ENCODE measurements at regions not wholly inside any gene's neighbourhood (a gene's known extent, or its start where the extent isn't known, plus 50 kb on each side); places are given as distances from the start of the nearest gene placed in this dataset.
A peak's percentile ranks its signal among the peaks of the same experiment; 100 is the strongest.

DNA sequence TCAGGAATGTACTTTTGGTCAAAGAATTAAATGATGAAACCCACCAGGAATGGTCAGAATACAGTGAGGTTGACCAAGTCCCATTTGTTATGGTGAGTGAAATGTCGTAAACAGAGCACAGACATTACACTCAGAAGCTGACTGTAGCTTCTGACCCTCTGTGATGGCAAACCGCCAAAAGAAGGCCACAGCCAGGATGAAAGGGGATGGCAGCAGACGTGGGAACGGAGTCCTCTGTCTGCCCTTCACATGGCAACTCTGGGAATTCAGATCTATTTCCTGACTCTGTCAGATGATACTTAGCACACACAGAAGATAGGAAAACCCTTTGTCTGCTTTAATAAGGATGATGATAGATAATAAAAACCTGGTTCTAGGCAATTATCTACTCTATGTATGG, 757.1 kb downstream of the SORCS3 start:
- no peak for ATAC-seq (ENCODE audit: insufficient read depth, low FRiP score)
- peak; percentile 12 to 36 (median 23) for DNase-seq

DNA sequence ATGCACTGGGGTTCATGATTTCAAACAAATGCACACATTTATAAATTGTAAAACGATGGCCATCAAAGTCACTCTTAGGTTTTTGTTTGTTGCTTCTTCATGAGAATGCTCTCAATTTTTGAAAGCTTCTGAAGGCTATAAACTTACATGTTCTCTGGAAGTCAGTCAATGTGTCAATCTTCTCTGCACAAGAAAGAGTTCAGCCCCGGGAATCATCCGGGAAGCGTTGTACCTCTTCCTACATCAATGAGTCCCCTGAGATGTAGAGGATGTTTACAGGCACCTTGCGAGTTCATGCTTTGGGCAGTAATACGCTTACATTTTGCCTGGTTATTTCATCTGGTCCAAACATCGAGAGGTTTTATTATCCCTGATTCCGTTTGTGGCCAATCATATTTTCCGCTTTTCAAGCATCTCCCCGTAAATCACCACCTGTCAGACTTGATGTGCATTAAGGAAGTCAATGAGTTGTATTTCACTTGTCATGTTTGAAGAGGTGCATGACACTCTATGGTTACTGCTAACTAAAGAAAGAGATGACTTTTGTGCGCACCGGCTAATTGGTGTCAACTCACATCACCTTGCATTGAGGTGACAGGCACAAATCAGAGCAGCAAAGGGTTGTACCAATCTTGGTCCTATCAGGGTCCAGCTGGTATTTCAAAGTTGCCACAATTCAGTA, 750.7 kb downstream of the SORCS3 start:
- TF ChIP-seq, protein P1, sequence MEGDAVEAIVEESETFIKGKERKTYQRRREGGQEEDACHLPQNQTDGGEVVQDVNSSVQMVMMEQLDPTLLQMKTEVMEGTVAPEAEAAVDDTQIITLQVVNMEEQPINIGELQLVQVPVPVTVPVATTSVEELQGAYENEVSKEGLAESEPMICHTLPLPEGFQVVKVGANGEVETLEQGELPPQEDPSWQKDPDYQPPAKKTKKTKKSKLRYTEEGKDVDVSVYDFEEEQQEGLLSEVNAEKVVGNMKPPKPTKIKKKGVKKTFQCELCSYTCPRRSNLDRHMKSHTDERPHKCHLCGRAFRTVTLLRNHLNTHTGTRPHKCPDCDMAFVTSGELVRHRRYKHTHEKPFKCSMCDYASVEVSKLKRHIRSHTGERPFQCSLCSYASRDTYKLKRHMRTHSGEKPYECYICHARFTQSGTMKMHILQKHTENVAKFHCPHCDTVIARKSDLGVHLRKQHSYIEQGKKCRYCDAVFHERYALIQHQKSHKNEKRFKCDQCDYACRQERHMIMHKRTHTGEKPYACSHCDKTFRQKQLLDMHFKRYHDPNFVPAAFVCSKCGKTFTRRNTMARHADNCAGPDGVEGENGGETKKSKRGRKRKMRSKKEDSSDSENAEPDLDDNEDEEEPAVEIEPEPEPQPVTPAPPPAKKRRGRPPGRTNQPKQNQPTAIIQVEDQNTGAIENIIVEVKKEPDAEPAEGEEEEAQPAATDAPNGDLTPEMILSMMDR (IDR thresholded peaks at IDR 0.05; ENCODE audit: control extremely low read depth, extremely low read depth): no peak
- DNase-seq (no peak), ATAC-seq (ENCODE audit: insufficient read depth, low FRiP score) (no peak)
- Histone ChIP-seq H3K4me3 (no peak overlapping the region), H3K4me1 (ENCODE audit: control insufficient read depth in 5 of 5, insufficient read depth in 5 of 5, low read length in 5 of 5) (no peaks in the 10 kb centered on the region), H3K36me3 (ENCODE audit: control insufficient read depth in 4 of 4, insufficient read depth in 4 of 4, low read length in 4 of 4) (no peaks in the 10 kb centered on the region), H3K9me3 (ENCODE audit: control insufficient read depth in 4 of 4, insufficient read depth in 3 of 4, low read length in 3 of 4) (no peaks in the 10 kb centered on the region), H3K27me3 (ENCODE audit: control insufficient read depth in 3 of 3, insufficient read depth in 3 of 3, low read length in 2 of 3) (no peaks in the 10 kb centered on the region), H3K27ac (ENCODE audit: low read depth in 1 of 2, low read length in 1 of 2) (no peak overlapping the region), H3K9ac (ENCODE audit: insufficient read depth in 1 of 2, low read length in 2 of 2) (no peak overlapping the region)
- 87 to 90% methylated on average over 12 of the region's 12 CpGs for WGBS, 2 donors

More for the DNA sequence above, 757.1 kb downstream of the SORCS3 start:
- H3K27ac ChIP-seq (ENCODE audit: low read depth in 1 of 2, low read length in 1 of 2): no peak overlapping the region
- WGBS, 2 donors: 48 to 54% methylated on average over 4 of the region's 4 CpGs
- H3K9me3 ChIP-seq (ENCODE audit: control insufficient read depth in 4 of 4, insufficient read depth in 3 of 4, low read length in 3 of 4): no peaks in the 10 kb centered on the region
- H3K27me3 ChIP-seq (ENCODE audit: control insufficient read depth in 3 of 3, insufficient read depth in 3 of 3, low read length in 2 of 3): no peaks in the 10 kb centered on the region
- H3K4me3 ChIP-seq: no peak overlapping the region
- H3K9ac ChIP-seq (ENCODE audit: insufficient read depth in 1 of 2, low read length in 2 of 2): no peak overlapping the region
- peaks cover 0 to 4% (median 3%) of the 10 kb centered on the region in 5 donors for H3K4me1 ChIP-seq (ENCODE audit: control insufficient read depth in 5 of 5, insufficient read depth in 5 of 5, low read length in 5 of 5)
- TF ChIP-seq, protein P1 (IDR thresholded peaks at IDR 0.05; ENCODE audit: control extremely low read depth, extremely low read depth): no peak
- H3K36me3 ChIP-seq (ENCODE audit: control insufficient read depth in 4 of 4, insufficient read depth in 4 of 4, low read length in 4 of 4): no peaks in the 10 kb centered on the region

DNA sequence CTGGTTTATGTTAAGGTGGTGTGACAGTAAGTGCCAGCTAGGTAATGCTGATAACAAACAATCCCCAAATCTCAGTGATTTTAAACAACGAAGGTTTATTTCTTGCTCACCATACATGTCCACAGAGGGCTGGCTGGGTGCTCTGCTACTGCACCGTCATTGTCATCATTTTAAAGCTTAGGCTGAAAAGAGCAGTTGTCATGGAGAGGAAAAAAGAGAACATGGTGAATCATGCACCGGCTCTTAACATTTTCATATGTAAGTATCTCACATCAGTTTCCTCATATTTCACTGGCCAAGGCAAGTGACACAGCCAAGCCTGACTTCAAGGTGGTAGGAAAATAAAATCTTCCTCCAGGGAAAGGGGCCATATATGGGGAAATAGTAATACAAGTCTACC, 746.9 kb downstream of the SORCS3 start:
- TF ChIP-seq, protein P1 (IDR thresholded peaks at IDR 0.05; ENCODE audit: control extremely low read depth, extremely low read depth): no peak
- H3K9me3 ChIP-seq (ENCODE audit: control insufficient read depth in 4 of 4, insufficient read depth in 3 of 4, low read length in 3 of 4): no peaks in the 10 kb centered on the region
- WGBS, 2 donors: 90 to 91% methylated on average over 3 of the region's 3 CpGs
- no peaks in the 10 kb centered on the region for H3K4me1 ChIP-seq (ENCODE audit: control insufficient read depth in 5 of 5, insufficient read depth in 5 of 5, low read length in 5 of 5)
- no peaks in the 10 kb centered on the region for H3K36me3 ChIP-seq (ENCODE audit: control insufficient read depth in 4 of 4, insufficient read depth in 4 of 4, low read length in 4 of 4)
- ATAC-seq (ENCODE audit: insufficient read depth, low FRiP score): no peak
- no peak for DNase-seq
- no peak overlapping the region for H3K9ac ChIP-seq (ENCODE audit: insufficient read depth in 1 of 2, low read length in 2 of 2)
- H3K27ac ChIP-seq (ENCODE audit: low read depth in 1 of 2, low read length in 1 of 2): no peak overlapping the region
- H3K4me3 ChIP-seq: no peak overlapping the region
- H3K27me3 ChIP-seq (ENCODE audit: control insufficient read depth in 3 of 3, insufficient read depth in 3 of 3, low read length in 2 of 3): no peaks in the 10 kb centered on the region

DNA sequence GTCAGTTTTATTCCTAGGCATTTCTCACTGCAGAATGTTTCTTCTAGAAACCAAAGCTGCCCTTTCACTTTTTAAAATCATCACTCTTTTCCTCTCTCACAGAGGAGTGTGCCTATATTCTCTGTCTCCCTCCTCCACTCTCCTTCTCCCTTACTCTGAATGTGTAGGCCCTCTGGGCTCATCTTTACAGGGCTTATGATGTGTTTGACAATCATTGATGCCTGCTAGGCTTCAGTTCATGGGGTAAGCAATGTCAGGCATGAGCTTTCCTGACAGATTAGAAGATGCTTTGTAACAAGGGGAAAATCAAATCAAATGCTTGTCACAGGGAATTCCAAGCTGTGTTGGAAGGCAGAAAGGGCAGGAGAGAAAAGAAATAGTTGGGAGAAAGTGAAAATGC, 742.9 kb downstream of the SORCS3 start:
- DNase-seq (no peak), ATAC-seq (ENCODE audit: insufficient read depth, low FRiP score) (no peak)
- Histone ChIP-seq H3K9ac (ENCODE audit: insufficient read depth in 1 of 2, low read length in 2 of 2) (no peak overlapping the region), H3K27ac (ENCODE audit: low read depth in 1 of 2, low read length in 1 of 2) (no peak overlapping the region), H3K9me3 (ENCODE audit: control insufficient read depth in 4 of 4, insufficient read depth in 3 of 4, low read length in 3 of 4) (no peaks in the 10 kb centered on the region), H3K4me1 (ENCODE audit: control insufficient read depth in 5 of 5, insufficient read depth in 5 of 5, low read length in 5 of 5) (no peaks in the 10 kb centered on the region), H3K27me3 (ENCODE audit: control insufficient read depth in 3 of 3, insufficient read depth in 3 of 3, low read length in 2 of 3) (no peaks in the 10 kb centered on the region), H3K36me3 (ENCODE audit: control insufficient read depth in 4 of 4, insufficient read depth in 4 of 4, low read length in 4 of 4) (no peaks in the 10 kb centered on the region), H3K4me3 (no peak overlapping the region)
- TF ChIP-seq, protein P1 (IDR thresholded peaks at IDR 0.05; ENCODE audit: control extremely low read depth, extremely low read depth): no peak

Data from lung (tissue), 11 donors.